WTC11 (cell line): ENCODE measurements at regions not wholly inside any gene's neighbourhood (a gene's known extent, or its start where the extent isn't known, plus 50 kb on each side); places are given as distances from the start of the nearest gene placed in this dataset.

Source experiments
- CREB1 ChIP-seq: sonication (generic); formaldehyde crosslinking; IDR thresholded peaks from 2 replicates; pipeline ENCODE4 v1.8.0; 2023; ENCODE audit warnings: mild to moderate bottlenecking, missing genetic modification reagents
- E2F5 ChIP-seq: sonication (generic); formaldehyde crosslinking; IDR thresholded peaks from 2 replicates; pipeline ENCODE4 v1.8.1; 2022; ENCODE audit warnings: mild to moderate bottlenecking, moderate library complexity, missing genetic modification reagents
- FOXJ3 ChIP-seq: sonication (generic); formaldehyde crosslinking; IDR thresholded peaks from 2 replicates; pipeline ENCODE4 v1.9.0; 2021; ENCODE audit warnings: missing genetic modification reagents, mild to moderate bottlenecking, borderline replicate concordance
- FOXP4 ChIP-seq: sonication (generic); formaldehyde crosslinking; IDR thresholded peaks from 2 replicates; pipeline ENCODE4 v1.8.0; 2022; ENCODE audit warnings: mild to moderate bottlenecking, missing genetic modification reagents
- MAX ChIP-seq: sonication (generic); formaldehyde crosslinking; IDR thresholded peaks from 2 replicates; pipeline ENCODE4 v1.8.0; 2022; ENCODE audit warnings: mild to moderate bottlenecking, missing genetic modification reagents
- MLX ChIP-seq: sonication (generic); formaldehyde crosslinking; IDR thresholded peaks from 2 replicates; pipeline ENCODE4 v1.8.1; 2023; ENCODE audit warnings: mild to moderate bottlenecking, missing genetic modification reagents, moderate library complexity
- NR2C2 ChIP-seq: sonication (generic); formaldehyde crosslinking; IDR thresholded peaks from 2 replicates; pipeline ENCODE4 v1.8.0; 2022; ENCODE audit warnings: mild to moderate bottlenecking, missing genetic modification reagents
- NR3C1 ChIP-seq: sonication (generic); formaldehyde crosslinking; conservative IDR thresholded peaks from 2 replicates; pipeline ENCODE4 v1.8.1; 2023; ENCODE audit warnings: low read depth, mild to moderate bottlenecking, missing genetic modification reagents
- SP1 ChIP-seq: sonication (generic); formaldehyde crosslinking; conservative IDR thresholded peaks from 2 replicates; pipeline ENCODE4 v1.8.1; 2022; ENCODE audit warnings: missing genetic modification reagents
- TP53 ChIP-seq: sonication (generic); formaldehyde crosslinking; IDR thresholded peaks from 2 replicates; pipeline ENCODE4 v1.8.1; 2023; ENCODE audit warnings: mild to moderate bottlenecking, missing genetic modification reagents
- ZNF416 ChIP-seq: fragments of 250-450 bp; sonication (Bioruptor Pico); IDR thresholded peaks from 2 replicates; pipeline ENCODE4 v1.9.0; 2021; ENCODE audit warnings: mild to moderate bottlenecking, inconsistent platforms
- TF ChIP-seq, protein P1 (sequence below): sonication (generic); formaldehyde crosslinking; IDR thresholded peaks from 2 replicates; pipeline ENCODE4 v1.8.1; 2022; ENCODE audit warnings: mild to moderate bottlenecking, missing genetic modification reagents, moderate library complexity, borderline replicate concordance
- TF ChIP-seq, protein P2 (sequence below): fragments of 200-600 bp; IDR thresholded peaks from 2 replicates; pipeline ENCODE4 v1.8.0; 2022; ENCODE audit warnings: antibody characterized with exemption
- TF ChIP-seq, protein P3 (sequence below): sonication (generic); formaldehyde crosslinking; IDR thresholded peaks from 2 replicates; pipeline ENCODE4 v1.8.1; 2023; ENCODE audit warnings: mild to moderate bottlenecking, missing genetic modification reagents, moderate library complexity

DNA sequence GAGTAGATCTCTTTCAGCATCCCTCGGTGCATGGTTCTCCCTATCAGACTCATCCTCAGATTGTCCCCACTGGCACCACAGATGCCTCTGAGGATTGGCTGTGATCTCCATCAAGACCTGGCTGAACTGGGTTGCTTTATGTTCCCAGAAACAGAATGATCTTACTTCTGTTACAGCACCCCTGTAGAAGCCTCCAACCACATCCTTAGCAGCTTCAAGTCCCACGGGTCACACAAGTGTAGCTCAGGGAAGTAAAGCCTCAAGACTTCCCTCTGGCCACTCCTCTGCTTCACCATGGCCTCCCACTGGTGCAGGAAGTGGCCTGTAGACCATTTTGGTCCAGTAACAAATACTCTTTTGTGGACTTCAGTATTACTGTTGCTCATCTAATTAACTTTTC lies 566.4 kb upstream of the SUCLG2 start:
- TF ChIP-seq, protein P1, sequence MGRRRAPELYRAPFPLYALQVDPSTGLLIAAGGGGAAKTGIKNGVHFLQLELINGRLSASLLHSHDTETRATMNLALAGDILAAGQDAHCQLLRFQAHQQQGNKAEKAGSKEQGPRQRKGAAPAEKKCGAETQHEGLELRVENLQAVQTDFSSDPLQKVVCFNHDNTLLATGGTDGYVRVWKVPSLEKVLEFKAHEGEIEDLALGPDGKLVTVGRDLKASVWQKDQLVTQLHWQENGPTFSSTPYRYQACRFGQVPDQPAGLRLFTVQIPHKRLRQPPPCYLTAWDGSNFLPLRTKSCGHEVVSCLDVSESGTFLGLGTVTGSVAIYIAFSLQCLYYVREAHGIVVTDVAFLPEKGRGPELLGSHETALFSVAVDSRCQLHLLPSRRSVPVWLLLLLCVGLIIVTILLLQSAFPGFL (CRISPR knock-in tag) = no peak
- TF ChIP-seq, protein P2, sequence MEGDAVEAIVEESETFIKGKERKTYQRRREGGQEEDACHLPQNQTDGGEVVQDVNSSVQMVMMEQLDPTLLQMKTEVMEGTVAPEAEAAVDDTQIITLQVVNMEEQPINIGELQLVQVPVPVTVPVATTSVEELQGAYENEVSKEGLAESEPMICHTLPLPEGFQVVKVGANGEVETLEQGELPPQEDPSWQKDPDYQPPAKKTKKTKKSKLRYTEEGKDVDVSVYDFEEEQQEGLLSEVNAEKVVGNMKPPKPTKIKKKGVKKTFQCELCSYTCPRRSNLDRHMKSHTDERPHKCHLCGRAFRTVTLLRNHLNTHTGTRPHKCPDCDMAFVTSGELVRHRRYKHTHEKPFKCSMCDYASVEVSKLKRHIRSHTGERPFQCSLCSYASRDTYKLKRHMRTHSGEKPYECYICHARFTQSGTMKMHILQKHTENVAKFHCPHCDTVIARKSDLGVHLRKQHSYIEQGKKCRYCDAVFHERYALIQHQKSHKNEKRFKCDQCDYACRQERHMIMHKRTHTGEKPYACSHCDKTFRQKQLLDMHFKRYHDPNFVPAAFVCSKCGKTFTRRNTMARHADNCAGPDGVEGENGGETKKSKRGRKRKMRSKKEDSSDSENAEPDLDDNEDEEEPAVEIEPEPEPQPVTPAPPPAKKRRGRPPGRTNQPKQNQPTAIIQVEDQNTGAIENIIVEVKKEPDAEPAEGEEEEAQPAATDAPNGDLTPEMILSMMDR = no peak
- TF ChIP-seq FOXJ3 (CRISPR knock-in tag) (no peak), FOXP4 (CRISPR knock-in tag) (no peak), SP1 (CRISPR knock-in tag) (no peak), MLX (CRISPR knock-in tag) (no peak), NR2C2 (CRISPR knock-in tag) (no peak), E2F5 (CRISPR knock-in tag) (no peak), TP53 (no peak), MAX (CRISPR knock-in tag) (no peak), CREB1 (no peak), NR3C1 (CRISPR knock-in tag) (no peak), ZNF416 (CRISPR knock-in tag) (no peak)
- TF ChIP-seq, protein P3, sequence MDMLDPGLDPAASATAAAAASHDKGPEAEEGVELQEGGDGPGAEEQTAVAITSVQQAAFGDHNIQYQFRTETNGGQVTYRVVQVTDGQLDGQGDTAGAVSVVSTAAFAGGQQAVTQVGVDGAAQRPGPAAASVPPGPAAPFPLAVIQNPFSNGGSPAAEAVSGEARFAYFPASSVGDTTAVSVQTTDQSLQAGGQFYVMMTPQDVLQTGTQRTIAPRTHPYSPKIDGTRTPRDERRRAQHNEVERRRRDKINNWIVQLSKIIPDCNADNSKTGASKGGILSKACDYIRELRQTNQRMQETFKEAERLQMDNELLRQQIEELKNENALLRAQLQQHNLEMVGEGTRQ (CRISPR knock-in tag) = no peak
